Stimulated activated CD8-positive, alpha-beta memory T cell treated with anti-CD3 and anti-CD28 coated beads, Interleukin-12 subunit alpha, Interleukin-12 subunit beta, amount 100 ng/mL, for 4 hours (primary cell): ENCODE measurements at regions not wholly inside any gene's neighbourhood (a gene's known extent, or its start where the extent isn't known, plus 50 kb on each side); places are given as distances from the start of the nearest gene placed in this dataset.

Experiments used
- DNase-seq: peaks from one replicate; pipeline ENCODE4 v3.0.0-alpha.2; 2020; ENCODE audit warnings: low read depth

DNA sequence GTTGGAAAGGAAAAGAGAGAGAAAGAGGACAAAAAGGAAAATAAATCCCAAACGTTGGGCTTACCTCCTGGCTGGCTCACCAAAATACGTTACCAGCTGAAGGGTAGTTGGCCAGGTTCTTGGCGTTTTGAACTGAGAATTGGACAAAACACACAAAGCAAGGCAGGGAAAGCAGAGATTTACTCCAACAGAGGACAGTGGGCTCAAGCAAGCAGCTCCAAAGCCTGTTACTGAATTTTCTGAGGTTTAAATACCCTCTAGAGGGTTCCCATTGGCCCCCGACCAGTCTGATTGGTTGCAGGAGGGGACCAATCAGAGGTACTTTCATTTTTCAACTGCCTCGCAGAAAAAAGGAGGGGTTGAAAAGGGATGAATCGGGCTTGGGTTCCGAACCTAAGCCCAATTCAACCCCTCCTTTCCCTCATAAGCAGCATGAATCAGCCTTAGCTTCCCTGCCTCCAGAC is 55.6 kb upstream of the ALOX12 start:
- no peak for DNase-seq

DNA sequence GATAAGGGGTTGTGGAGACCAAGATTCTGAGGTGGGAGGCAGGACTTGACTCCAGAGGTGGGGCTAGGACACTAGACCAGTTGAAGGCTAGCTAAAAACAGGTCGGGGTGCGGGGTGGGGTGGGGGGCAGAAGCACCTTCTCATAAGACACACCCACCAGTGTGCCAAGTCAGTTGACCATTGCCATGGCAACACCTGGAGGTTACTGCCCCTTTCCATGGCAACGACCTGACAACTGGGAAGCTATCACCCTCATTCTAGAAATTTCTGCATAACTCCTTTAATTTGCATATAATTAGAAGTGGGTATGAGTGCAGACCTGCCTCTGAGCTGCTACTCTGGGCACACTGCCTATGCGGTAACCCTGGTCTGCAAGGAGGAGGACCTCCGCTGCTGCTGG is 53.9 kb upstream of the ALOX12 start:
- DNase-seq: no peak

- no peak for DNase-seq
Measured at GRCh38 chr17:6943406-6943805, 52.4 kb upstream of the ALOX12 start.
